ENCODE measurements at regions not wholly inside any gene's neighbourhood (a gene's known extent, or its start where the extent isn't known, plus 50 kb on each side); places are given as distances from the start of the nearest gene placed in this dataset.

- TF ChIP-seq, protein P1, sequence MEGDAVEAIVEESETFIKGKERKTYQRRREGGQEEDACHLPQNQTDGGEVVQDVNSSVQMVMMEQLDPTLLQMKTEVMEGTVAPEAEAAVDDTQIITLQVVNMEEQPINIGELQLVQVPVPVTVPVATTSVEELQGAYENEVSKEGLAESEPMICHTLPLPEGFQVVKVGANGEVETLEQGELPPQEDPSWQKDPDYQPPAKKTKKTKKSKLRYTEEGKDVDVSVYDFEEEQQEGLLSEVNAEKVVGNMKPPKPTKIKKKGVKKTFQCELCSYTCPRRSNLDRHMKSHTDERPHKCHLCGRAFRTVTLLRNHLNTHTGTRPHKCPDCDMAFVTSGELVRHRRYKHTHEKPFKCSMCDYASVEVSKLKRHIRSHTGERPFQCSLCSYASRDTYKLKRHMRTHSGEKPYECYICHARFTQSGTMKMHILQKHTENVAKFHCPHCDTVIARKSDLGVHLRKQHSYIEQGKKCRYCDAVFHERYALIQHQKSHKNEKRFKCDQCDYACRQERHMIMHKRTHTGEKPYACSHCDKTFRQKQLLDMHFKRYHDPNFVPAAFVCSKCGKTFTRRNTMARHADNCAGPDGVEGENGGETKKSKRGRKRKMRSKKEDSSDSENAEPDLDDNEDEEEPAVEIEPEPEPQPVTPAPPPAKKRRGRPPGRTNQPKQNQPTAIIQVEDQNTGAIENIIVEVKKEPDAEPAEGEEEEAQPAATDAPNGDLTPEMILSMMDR (IDR thresholded peaks at IDR 0.05): no peak
- no peak for TF ChIP-seq POLR2AphosphoS5 (IDR thresholded peaks at IDR 0.05; ENCODE audit: insufficient read depth in 1 of 2, low read depth in 1 of 2)
- no peak for TF ChIP-seq POLR2A (IDR thresholded peaks at IDR 0.05)
Observed at GRCh38 chr2:240199133-240199870, 58.8 kb upstream of the OTOS start.
